ENCODE measurements at regions not wholly inside any gene's neighbourhood (a gene's known extent, or its start where the extent isn't known, plus 50 kb on each side); places are given as distances from the start of the nearest gene placed in this dataset.
"Not testable (repeated sequence)": the region's sequence is repeated elsewhere in the genome, so short reads cannot be mapped to it uniquely, and the experiment has no call there.

- Mint-ChIP-seq H3K27ac (no peak overlapping the region), H3K9me3 (no peaks in the 10 kb centered on the region), H3K36me3 (ENCODE audit: low read depth) (no peaks in the 10 kb centered on the region), H3K4me1 (ENCODE audit: low read depth) (no peaks in the 10 kb centered on the region), H3K4me3 (no peak overlapping the region), H3K27me3 (ENCODE audit: low read depth) (peaks cover 11% of the 10 kb centered on the region)
- no peak for DNase-seq
- CTCF ChIA-PET = no interaction called here
- intact Hi-C loops (cut with micrococcal nuclease) = no loop called here
Observed at GRCh38 chr2:194896871-194897270, 760.2 kb upstream of the SLC39A10 start.

GRCh38 chr2:194883711-194884110 lies 773.3 kb upstream of the SLC39A10 start:
- Mint-ChIP-seq H3K27me3 (ENCODE audit: low read depth) (peaks cover under 1% of the 10 kb centered on the region), H3K36me3 (ENCODE audit: low read depth) (no peaks in the 10 kb centered on the region), H3K9me3 (no peaks in the 10 kb centered on the region), H3K27ac (no peak overlapping the region), H3K4me1 (ENCODE audit: low read depth) (no peaks in the 10 kb centered on the region), H3K4me3 (no peak overlapping the region)
- CTCF ChIA-PET = no interaction called here
- intact Hi-C loops (cut with micrococcal nuclease) = no loop called here
- DNase-seq = no peak

GRCh38 chr2:194870974-194871535 lies 786.0 kb upstream of the SLC39A10 start:
- Mint-ChIP-seq H3K36me3 (ENCODE audit: low read depth) (no peaks in the 10 kb centered on the region), H3K27ac (no peak overlapping the region), H3K4me3 (no peak overlapping the region), H3K4me1 (ENCODE audit: low read depth) (no peaks in the 10 kb centered on the region), H3K27me3 (ENCODE audit: low read depth) (no peaks in the 10 kb centered on the region), H3K9me3 (no peaks in the 10 kb centered on the region)
- intact Hi-C loops (cut with micrococcal nuclease) = no loop called here
- no peak for DNase-seq
- CTCF ChIA-PET = interaction anchor here (0.9 kb wide), 1 partner anchor 406 kb away, joined by 4 read pairs; no protein-coding TSS in a partner anchor

- Mint-ChIP-seq H3K36me3 (ENCODE audit: low read depth) (no peaks in the 10 kb centered on the region), H3K4me3 (no peak overlapping the region), H3K9me3 (no peaks in the 10 kb centered on the region), H3K27ac (no peak overlapping the region), H3K27me3 (ENCODE audit: low read depth) (no peaks in the 10 kb centered on the region), H3K4me1 (ENCODE audit: low read depth) (no peaks in the 10 kb centered on the region)
- CTCF ChIA-PET = no interaction called here
- intact Hi-C loops (cut with micrococcal nuclease) = loop anchor here (2.0 to 10.0 kb wide), 2 partner anchors 323 to 451 kb away; no protein-coding TSS in a partner anchor
- no peak for DNase-seq
Observed at GRCh38 chr2:194867328-194867727, 789.7 kb upstream of the SLC39A10 start.

- Mint-ChIP-seq H3K4me3 (no peak overlapping the region), H3K4me1 (ENCODE audit: low read depth) (no peaks in the 10 kb centered on the region), H3K27ac (no peak overlapping the region), H3K36me3 (ENCODE audit: low read depth) (no peaks in the 10 kb centered on the region), H3K27me3 (ENCODE audit: low read depth) (no peaks in the 10 kb centered on the region), H3K9me3 (peaks cover 7% of the 10 kb centered on the region)
- DNase-seq = no peak
- CTCF ChIA-PET = no interaction called here
- intact Hi-C loops (cut with micrococcal nuclease) = no loop called here
Observed at GRCh38 chr2:194854941-194855340, 802.1 kb upstream of the SLC39A10 start.

- CTCF ChIA-PET = interaction anchor here (0.6 kb wide), 1 partner anchor 27 kb away, joined by 3 read pairs; no protein-coding TSS in a partner anchor
- no peak overlapping the region for H3K27ac Mint-ChIP-seq
- H3K4me3 Mint-ChIP-seq = no peak overlapping the region
- H3K9me3 Mint-ChIP-seq = no peaks in the 10 kb centered on the region
- no peak for DNase-seq
- H3K36me3 Mint-ChIP-seq (ENCODE audit: low read depth) = no peaks in the 10 kb centered on the region
- no peaks in the 10 kb centered on the region for H3K27me3 Mint-ChIP-seq (ENCODE audit: low read depth)
- H3K4me1 Mint-ChIP-seq (ENCODE audit: low read depth) = no peaks in the 10 kb centered on the region
- intact Hi-C loops (cut with micrococcal nuclease) = no loop called here
Observed at GRCh38 chr2:194842871-194843270, 814.2 kb upstream of the SLC39A10 start.

GRCh38 chr2:194834371-194834770 lies 822.7 kb upstream of the SLC39A10 start:
- H3K27ac Mint-ChIP-seq; CTCF ChIA-PET; H3K36me3 Mint-ChIP-seq (ENCODE audit: low read depth); H3K4me1 Mint-ChIP-seq (ENCODE audit: low read depth); H3K9me3 Mint-ChIP-seq; intact Hi-C loops (cut with micrococcal nuclease); H3K4me3 Mint-ChIP-seq; DNase-seq; H3K27me3 Mint-ChIP-seq (ENCODE audit: low read depth): not testable (repeated sequence)

- no peak overlapping the region for H3K27ac Mint-ChIP-seq
- CTCF ChIA-PET = no interaction called here
- no peaks in the 10 kb centered on the region for H3K36me3 Mint-ChIP-seq (ENCODE audit: low read depth)
- intact Hi-C loops (cut with micrococcal nuclease) = no loop called here
- H3K4me1 Mint-ChIP-seq (ENCODE audit: low read depth) = no peaks in the 10 kb centered on the region
- H3K4me3 Mint-ChIP-seq = no peak overlapping the region
- no peaks in the 10 kb centered on the region for H3K9me3 Mint-ChIP-seq
- no peak for DNase-seq
- no peaks in the 10 kb centered on the region for H3K27me3 Mint-ChIP-seq (ENCODE audit: low read depth)
Observed at GRCh38 chr2:194826241-194826640, 830.8 kb upstream of the SLC39A10 start.

- no peaks in the 10 kb centered on the region for H3K4me1 Mint-ChIP-seq (ENCODE audit: low read depth)
- DNase-seq = no peak
- H3K36me3 Mint-ChIP-seq (ENCODE audit: low read depth) = no peaks in the 10 kb centered on the region
- H3K27ac Mint-ChIP-seq = no peak overlapping the region
- no peak overlapping the region for H3K4me3 Mint-ChIP-seq
- no peaks in the 10 kb centered on the region for H3K27me3 Mint-ChIP-seq (ENCODE audit: low read depth)
- H3K9me3 Mint-ChIP-seq = no peaks in the 10 kb centered on the region
- CTCF ChIA-PET = no interaction called here
- intact Hi-C loops (cut with micrococcal nuclease) = no loop called here
Observed at GRCh38 chr2:194824450-194824849, 832.6 kb upstream of the SLC39A10 start.

GRCh38 chr2:194822657-194823056 lies 834.4 kb upstream of the SLC39A10 start:
- no peaks in the 10 kb centered on the region for H3K27me3 Mint-ChIP-seq (ENCODE audit: low read depth)
- CTCF ChIA-PET = no interaction called here
- DNase-seq = no peak
- no peaks in the 10 kb centered on the region for H3K4me1 Mint-ChIP-seq (ENCODE audit: low read depth)
- H3K27ac Mint-ChIP-seq = no peak overlapping the region
- no peak overlapping the region for H3K4me3 Mint-ChIP-seq
- H3K36me3 Mint-ChIP-seq (ENCODE audit: low read depth) = no peaks in the 10 kb centered on the region
- intact Hi-C loops (cut with micrococcal nuclease) = no loop called here
- no peaks in the 10 kb centered on the region for H3K9me3 Mint-ChIP-seq

GRCh38 chr2:194822097-194822496 lies 834.9 kb upstream of the SLC39A10 start:
- CTCF ChIA-PET = no interaction called here
- H3K36me3 Mint-ChIP-seq (ENCODE audit: low read depth) = no peaks in the 10 kb centered on the region
- no peak overlapping the region for H3K4me3 Mint-ChIP-seq
- DNase-seq = no peak
- H3K9me3 Mint-ChIP-seq = no peaks in the 10 kb centered on the region
- intact Hi-C loops (cut with micrococcal nuclease) = no loop called here
- no peaks in the 10 kb centered on the region for H3K27me3 Mint-ChIP-seq (ENCODE audit: low read depth)
- H3K27ac Mint-ChIP-seq = no peak overlapping the region
- no peaks in the 10 kb centered on the region for H3K4me1 Mint-ChIP-seq (ENCODE audit: low read depth)

GRCh38 chr2:194819367-194819766 lies 837.7 kb upstream of the SLC39A10 start:
- H3K27me3 Mint-ChIP-seq (ENCODE audit: low read depth) = no peaks in the 10 kb centered on the region
- DNase-seq = no peak
- intact Hi-C loops (cut with micrococcal nuclease) = no loop called here
- CTCF ChIA-PET = no interaction called here
- H3K9me3 Mint-ChIP-seq = no peaks in the 10 kb centered on the region
- H3K36me3 Mint-ChIP-seq (ENCODE audit: low read depth) = no peaks in the 10 kb centered on the region
- H3K4me1 Mint-ChIP-seq (ENCODE audit: low read depth) = no peaks in the 10 kb centered on the region
- H3K27ac Mint-ChIP-seq = no peak overlapping the region
- no peak overlapping the region for H3K4me3 Mint-ChIP-seq

- H3K36me3 Mint-ChIP-seq (ENCODE audit: low read depth) = no peaks in the 10 kb centered on the region
- no peaks in the 10 kb centered on the region for H3K27me3 Mint-ChIP-seq (ENCODE audit: low read depth)
- H3K9me3 Mint-ChIP-seq = no peaks in the 10 kb centered on the region
- intact Hi-C loops (cut with micrococcal nuclease) = no loop called here
- CTCF ChIA-PET = no interaction called here
- H3K4me3 Mint-ChIP-seq = no peak overlapping the region
- DNase-seq = no peak
- H3K27ac Mint-ChIP-seq = no peak overlapping the region
- no peaks in the 10 kb centered on the region for H3K4me1 Mint-ChIP-seq (ENCODE audit: low read depth)
Observed at GRCh38 chr2:194815475-194815874, 841.6 kb upstream of the SLC39A10 start.

- DNase-seq = no peak
- no peak overlapping the region for H3K27ac Mint-ChIP-seq
- H3K4me3 Mint-ChIP-seq = no peak overlapping the region
- CTCF ChIA-PET = no interaction called here
- intact Hi-C loops (cut with micrococcal nuclease) = no loop called here
- H3K9me3 Mint-ChIP-seq = peaks cover 4% of the 10 kb centered on the region
- H3K36me3 Mint-ChIP-seq (ENCODE audit: low read depth) = no peaks in the 10 kb centered on the region
- H3K27me3 Mint-ChIP-seq (ENCODE audit: low read depth) = no peaks in the 10 kb centered on the region
- H3K4me1 Mint-ChIP-seq (ENCODE audit: low read depth) = no peaks in the 10 kb centered on the region
Observed at GRCh38 chr2:194802589-194802988, 854.4 kb upstream of the SLC39A10 start.

Measured in activated naive CD4-positive, alpha-beta T cell treated with anti-CD3 and anti-CD28 coated beads for 36 hours (primary cell).